ENCODE measurements at regions not wholly inside any gene's neighbourhood (a gene's known extent, or its start where the extent isn't known, plus 50 kb on each side); places are given as distances from the start of the nearest gene placed in this dataset.

DNA sequence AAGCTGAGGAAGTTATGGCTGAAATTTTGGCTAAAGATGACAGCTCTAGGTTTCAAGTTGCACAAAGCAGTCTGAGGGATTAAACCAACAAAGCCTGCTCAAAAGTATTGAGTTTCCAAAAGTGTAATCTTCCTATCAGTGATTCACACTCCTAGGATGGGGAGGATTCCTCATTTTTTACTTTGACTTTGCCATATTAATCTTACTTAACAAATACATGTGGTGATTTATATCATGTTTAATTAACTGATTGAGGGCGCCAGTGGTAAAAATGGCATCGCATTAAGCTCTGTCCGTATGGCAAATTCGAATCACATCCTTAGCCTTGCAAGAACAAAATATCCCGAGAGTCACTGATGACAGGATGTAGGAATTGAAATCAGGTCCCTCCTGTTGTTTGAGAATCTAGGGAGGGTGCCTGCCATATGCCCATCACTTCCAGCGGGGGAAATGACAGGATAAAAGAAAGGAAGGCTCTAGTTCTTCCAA is 78.1 kb upstream of the ETAA1 start:
- Histone ChIP-seq H3K27ac (replicated peaks) (no peak overlapping the region), H3K27me3 (ENCODE audit: insufficient read depth, poor library complexity, severe bottlenecking) (peaks cover 4% of the 10 kb centered on the region), H3K4me3 (replicated peaks; ENCODE audit: insufficient read depth, low read length) (no peak overlapping the region)
- TF ChIP-seq SPI1 (IDR thresholded peaks at IDR 0.05; ENCODE audit: borderline replicate concordance, low read depth) = no peak
- TF ChIP-seq, protein P1, sequence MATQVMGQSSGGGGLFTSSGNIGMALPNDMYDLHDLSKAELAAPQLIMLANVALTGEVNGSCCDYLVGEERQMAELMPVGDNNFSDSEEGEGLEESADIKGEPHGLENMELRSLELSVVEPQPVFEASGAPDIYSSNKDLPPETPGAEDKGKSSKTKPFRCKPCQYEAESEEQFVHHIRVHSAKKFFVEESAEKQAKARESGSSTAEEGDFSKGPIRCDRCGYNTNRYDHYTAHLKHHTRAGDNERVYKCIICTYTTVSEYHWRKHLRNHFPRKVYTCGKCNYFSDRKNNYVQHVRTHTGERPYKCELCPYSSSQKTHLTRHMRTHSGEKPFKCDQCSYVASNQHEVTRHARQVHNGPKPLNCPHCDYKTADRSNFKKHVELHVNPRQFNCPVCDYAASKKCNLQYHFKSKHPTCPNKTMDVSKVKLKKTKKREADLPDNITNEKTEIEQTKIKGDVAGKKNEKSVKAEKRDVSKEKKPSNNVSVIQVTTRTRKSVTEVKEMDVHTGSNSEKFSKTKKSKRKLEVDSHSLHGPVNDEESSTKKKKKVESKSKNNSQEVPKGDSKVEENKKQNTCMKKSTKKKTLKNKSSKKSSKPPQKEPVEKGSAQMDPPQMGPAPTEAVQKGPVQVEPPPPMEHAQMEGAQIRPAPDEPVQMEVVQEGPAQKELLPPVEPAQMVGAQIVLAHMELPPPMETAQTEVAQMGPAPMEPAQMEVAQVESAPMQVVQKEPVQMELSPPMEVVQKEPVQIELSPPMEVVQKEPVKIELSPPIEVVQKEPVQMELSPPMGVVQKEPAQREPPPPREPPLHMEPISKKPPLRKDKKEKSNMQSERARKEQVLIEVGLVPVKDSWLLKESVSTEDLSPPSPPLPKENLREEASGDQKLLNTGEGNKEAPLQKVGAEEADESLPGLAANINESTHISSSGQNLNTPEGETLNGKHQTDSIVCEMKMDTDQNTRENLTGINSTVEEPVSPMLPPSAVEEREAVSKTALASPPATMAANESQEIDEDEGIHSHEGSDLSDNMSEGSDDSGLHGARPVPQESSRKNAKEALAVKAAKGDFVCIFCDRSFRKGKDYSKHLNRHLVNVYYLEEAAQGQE (IDR thresholded peaks at IDR 0.05; ENCODE audit: insufficient replicate concordance, low read depth) = no peak
- TF ChIP-seq GABPA (IDR thresholded peaks at IDR 0.05; ENCODE audit: low read depth) = no peak
- no peak for TF ChIP-seq POLR2AphosphoS5 (IDR thresholded peaks at IDR 0.05; ENCODE audit: low read depth)
- TF ChIP-seq, protein P2, sequence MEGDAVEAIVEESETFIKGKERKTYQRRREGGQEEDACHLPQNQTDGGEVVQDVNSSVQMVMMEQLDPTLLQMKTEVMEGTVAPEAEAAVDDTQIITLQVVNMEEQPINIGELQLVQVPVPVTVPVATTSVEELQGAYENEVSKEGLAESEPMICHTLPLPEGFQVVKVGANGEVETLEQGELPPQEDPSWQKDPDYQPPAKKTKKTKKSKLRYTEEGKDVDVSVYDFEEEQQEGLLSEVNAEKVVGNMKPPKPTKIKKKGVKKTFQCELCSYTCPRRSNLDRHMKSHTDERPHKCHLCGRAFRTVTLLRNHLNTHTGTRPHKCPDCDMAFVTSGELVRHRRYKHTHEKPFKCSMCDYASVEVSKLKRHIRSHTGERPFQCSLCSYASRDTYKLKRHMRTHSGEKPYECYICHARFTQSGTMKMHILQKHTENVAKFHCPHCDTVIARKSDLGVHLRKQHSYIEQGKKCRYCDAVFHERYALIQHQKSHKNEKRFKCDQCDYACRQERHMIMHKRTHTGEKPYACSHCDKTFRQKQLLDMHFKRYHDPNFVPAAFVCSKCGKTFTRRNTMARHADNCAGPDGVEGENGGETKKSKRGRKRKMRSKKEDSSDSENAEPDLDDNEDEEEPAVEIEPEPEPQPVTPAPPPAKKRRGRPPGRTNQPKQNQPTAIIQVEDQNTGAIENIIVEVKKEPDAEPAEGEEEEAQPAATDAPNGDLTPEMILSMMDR (IDR thresholded peaks at IDR 0.05; ENCODE audit: insufficient read depth, low read length) = no peak
- DNase-seq (ENCODE audit: low read depth in 1 of 2, low spot score in 1 of 2) = no peak

DNA sequence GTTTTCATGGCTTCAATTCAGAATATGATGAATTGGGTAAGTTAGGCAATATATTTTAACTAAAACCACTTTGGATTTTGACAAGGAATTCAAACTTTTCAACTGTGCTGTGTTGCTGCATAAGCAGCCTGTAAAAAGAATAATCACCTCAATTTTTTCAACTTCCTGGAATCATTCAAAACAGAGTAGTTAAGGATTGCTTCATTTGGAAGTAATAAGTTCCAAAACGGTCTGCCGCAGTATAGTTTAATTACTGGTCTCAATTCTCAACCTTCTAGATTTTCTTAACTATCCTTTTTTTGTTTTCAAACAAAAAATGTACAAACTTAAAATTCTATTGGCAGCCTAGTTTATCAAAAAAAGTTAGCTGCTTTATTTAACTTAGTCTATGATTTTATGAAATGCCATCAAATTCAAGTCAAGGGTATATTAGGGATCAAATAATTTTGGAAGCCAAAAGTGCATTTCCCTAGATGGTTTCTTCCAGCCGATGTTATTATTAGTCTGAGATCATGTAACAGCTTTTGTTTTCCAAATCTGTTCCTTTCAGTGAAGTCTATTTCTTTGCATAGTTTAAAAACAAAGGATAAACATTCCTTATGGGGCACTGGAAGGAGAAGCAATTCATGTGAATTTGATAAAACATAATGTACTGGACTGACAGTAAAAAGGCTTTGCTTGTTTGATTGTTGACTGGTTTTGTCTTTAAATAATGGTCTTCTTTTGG is 76.1 kb upstream of the ETAA1 start:
- no peak for DNase-seq (ENCODE audit: low read depth in 1 of 2, low spot score in 1 of 2)
- TF ChIP-seq, protein P2 (IDR thresholded peaks at IDR 0.05; ENCODE audit: insufficient read depth, low read length) = no peak
- TF ChIP-seq, protein P1 (IDR thresholded peaks at IDR 0.05; ENCODE audit: insufficient replicate concordance, low read depth) = no peak
- TF ChIP-seq SPI1 (IDR thresholded peaks at IDR 0.05; ENCODE audit: borderline replicate concordance, low read depth) (no peak), GABPA (IDR thresholded peaks at IDR 0.05; ENCODE audit: low read depth) (no peak), POLR2AphosphoS5 (IDR thresholded peaks at IDR 0.05; ENCODE audit: low read depth) (no peak)
- peaks cover 4% of the 10 kb centered on the region for H3K27me3 ChIP-seq (ENCODE audit: insufficient read depth, poor library complexity, severe bottlenecking)
- no peak overlapping the region for H3K27ac ChIP-seq (replicated peaks)
- H3K4me3 ChIP-seq (replicated peaks; ENCODE audit: insufficient read depth, low read length) = no peak overlapping the region

DNA sequence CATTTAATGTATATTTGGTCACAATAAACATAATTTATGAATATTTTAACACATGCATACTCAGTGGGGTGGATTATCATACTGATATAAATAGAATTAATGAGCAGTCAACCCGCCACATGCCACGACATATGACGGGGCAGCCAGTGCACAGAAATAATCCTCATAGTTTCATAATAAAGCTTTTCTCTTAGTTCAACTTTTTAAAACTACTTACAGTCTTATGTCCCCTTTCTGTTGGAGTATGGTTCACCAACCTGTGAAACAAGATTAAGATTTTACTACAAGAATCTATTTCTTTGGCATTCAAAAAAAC is 75.6 kb upstream of the ETAA1 start:
- no peak for DNase-seq (ENCODE audit: low read depth in 1 of 2, low spot score in 1 of 2)
- Histone ChIP-seq H3K27ac (replicated peaks) (no peak overlapping the region), H3K27me3 (ENCODE audit: insufficient read depth, poor library complexity, severe bottlenecking) (peaks cover 4% of the 10 kb centered on the region), H3K4me3 (replicated peaks; ENCODE audit: insufficient read depth, low read length) (no peak overlapping the region)
- TF ChIP-seq, protein P1 (IDR thresholded peaks at IDR 0.05; ENCODE audit: insufficient replicate concordance, low read depth) = no peak
- TF ChIP-seq POLR2AphosphoS5 (IDR thresholded peaks at IDR 0.05; ENCODE audit: low read depth) = no peak
- no peak for TF ChIP-seq SPI1 (IDR thresholded peaks at IDR 0.05; ENCODE audit: borderline replicate concordance, low read depth)
- TF ChIP-seq GABPA (IDR thresholded peaks at IDR 0.05; ENCODE audit: low read depth) = no peak
- TF ChIP-seq, protein P2 (IDR thresholded peaks at IDR 0.05; ENCODE audit: insufficient read depth, low read length) = no peak
